ENCODE measurements at regions not wholly inside any gene's neighbourhood (a gene's known extent, or its start where the extent isn't known, plus 50 kb on each side); places are given as distances from the start of the nearest gene placed in this dataset.
A peak's percentile ranks its signal among the peaks of the same experiment; 100 is the strongest.

DNA sequence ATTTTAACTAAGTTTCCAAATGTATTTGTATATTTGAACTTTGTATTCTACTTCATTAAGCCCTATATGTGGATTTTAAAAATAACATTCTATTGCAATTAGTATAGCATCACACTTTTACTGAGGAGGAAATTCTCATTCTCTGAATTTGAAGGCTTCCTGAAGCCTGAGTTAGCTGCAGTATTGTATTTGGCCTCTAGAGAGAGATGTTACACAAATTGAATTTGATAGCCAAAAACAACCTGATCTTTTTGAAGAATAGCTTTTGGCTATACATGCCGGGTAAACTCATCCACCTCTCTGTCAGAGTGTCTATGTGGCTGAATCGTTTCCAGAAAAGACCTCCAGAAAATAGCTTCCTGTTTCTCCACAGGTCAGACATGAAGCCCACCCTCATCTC lies 316.5 kb upstream of the OR4E1 start:
- Histone ChIP-seq H3K36me3 (replicated peaks in 1 of 2; ENCODE audit: control insufficient read depth in 1 of 2, insufficient read depth in 2 of 2, low read length in 2 of 2) (no peaks in the 10 kb centered on the region), H2AFZ (ENCODE audit: low read length) (no peak overlapping the region), H3K4me3 (replicated peaks in 1 of 3; ENCODE audit: insufficient read depth in 1 of 3, low read depth in 2 of 3, low read length in 3 of 3) (no peak overlapping the region), H4K20me1 (ENCODE audit: insufficient read depth, low read length) (no peaks in the 10 kb centered on the region), H3K4me2 (ENCODE audit: low read depth, low read length) (no peak overlapping the region), H3K79me2 (ENCODE audit: insufficient read depth, low read length) (no peaks in the 10 kb centered on the region), H3K9ac (ENCODE audit: insufficient read depth, low read depth, low read length) (no peak overlapping the region), H3K4me1 (ENCODE audit: insufficient read depth, low read length) (no peaks in the 10 kb centered on the region), H3K27ac (ENCODE audit: extremely low read length, insufficient read depth, low read length) (no peak overlapping the region), H3K9me3 (ENCODE audit: low read length) (no peaks in the 10 kb centered on the region), H3K27me3 (ENCODE audit: control insufficient read depth in 1 of 2, insufficient read depth in 2 of 2, low read length in 2 of 2) (no peaks in the 10 kb centered on the region)
- DNase-seq (ENCODE audit: low spot score) (no peak), FAIRE-seq (peak; percentile 47), ATAC-seq (peak; percentile 75)
- POLR2A ChIA-PET, result no interaction called here
- TF ChIP-seq POLR2G (IDR thresholded peaks at IDR 0.05; ENCODE audit: low read depth, low read length), result no peak
- TF ChIP-seq, protein P1, sequence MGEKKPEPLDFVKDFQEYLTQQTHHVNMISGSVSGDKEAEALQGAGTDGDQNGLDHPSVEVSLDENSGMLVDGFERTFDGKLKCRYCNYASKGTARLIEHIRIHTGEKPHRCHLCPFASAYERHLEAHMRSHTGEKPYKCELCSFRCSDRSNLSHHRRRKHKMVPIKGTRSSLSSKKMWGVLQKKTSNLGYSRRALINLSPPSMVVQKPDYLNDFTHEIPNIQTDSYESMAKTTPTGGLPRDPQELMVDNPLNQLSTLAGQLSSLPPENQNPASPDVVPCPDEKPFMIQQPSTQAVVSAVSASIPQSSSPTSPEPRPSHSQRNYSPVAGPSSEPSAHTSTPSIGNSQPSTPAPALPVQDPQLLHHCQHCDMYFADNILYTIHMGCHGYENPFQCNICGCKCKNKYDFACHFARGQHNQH (CRISPR knock-in tag; IDR thresholded peaks at IDR 0.05), result no peak
- no peak for TF ChIP-seq RELA (CRISPR knock-in tag; IDR thresholded peaks at IDR 0.05)
- TF ChIP-seq, protein P2, sequence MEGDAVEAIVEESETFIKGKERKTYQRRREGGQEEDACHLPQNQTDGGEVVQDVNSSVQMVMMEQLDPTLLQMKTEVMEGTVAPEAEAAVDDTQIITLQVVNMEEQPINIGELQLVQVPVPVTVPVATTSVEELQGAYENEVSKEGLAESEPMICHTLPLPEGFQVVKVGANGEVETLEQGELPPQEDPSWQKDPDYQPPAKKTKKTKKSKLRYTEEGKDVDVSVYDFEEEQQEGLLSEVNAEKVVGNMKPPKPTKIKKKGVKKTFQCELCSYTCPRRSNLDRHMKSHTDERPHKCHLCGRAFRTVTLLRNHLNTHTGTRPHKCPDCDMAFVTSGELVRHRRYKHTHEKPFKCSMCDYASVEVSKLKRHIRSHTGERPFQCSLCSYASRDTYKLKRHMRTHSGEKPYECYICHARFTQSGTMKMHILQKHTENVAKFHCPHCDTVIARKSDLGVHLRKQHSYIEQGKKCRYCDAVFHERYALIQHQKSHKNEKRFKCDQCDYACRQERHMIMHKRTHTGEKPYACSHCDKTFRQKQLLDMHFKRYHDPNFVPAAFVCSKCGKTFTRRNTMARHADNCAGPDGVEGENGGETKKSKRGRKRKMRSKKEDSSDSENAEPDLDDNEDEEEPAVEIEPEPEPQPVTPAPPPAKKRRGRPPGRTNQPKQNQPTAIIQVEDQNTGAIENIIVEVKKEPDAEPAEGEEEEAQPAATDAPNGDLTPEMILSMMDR (CRISPR knock-in tag; IDR thresholded peaks at IDR 0.05), result peak; percentile 20; the same call in 1 of the 2 replicates
- no peak for TF ChIP-seq EP300 (IDR thresholded peaks at IDR 0.05; ENCODE audit: low read depth in 2 of 2, low read length in 2 of 2)
- TF ChIP-seq EP300 (CRISPR knock-in tag; IDR thresholded peaks at IDR 0.05; ENCODE audit: borderline replicate concordance), result no peak
- 0% methylated on average over 2 of the region's 2 CpGs for WGBS (ENCODE audit: low lambda C conversion rate)
- in situ Hi-C loops (cut with HindIII; ENCODE audit: extremely low pct_ligation_motif_present, low pct_unique_long_range_greater_than_20kb) (no loop called here), intact Hi-C loops (cut with micrococcal nuclease; ENCODE audit: unreplicated experiment) (no loop called here)
- CTCF ChIA-PET (ENCODE audit: low intra/inter-chr PET ratio, low total read pairs), result no interaction called here
- no TSS peak for BruUV-seq (replicated peaks)

GRCh38 chr14:21989090-21989489 lies 315.5 kb upstream of the OR4E1 start:
- POLR2A ChIA-PET, result no interaction called here
- Histone ChIP-seq H2AFZ (ENCODE audit: low read length) (no peak overlapping the region), H3K9me3 (ENCODE audit: low read length) (no peaks in the 10 kb centered on the region), H4K20me1 (ENCODE audit: insufficient read depth, low read length) (no peaks in the 10 kb centered on the region), H3K4me3 (replicated peaks in 1 of 3; ENCODE audit: insufficient read depth in 1 of 3, low read depth in 2 of 3, low read length in 3 of 3) (no peak overlapping the region), H3K27me3 (ENCODE audit: control insufficient read depth in 1 of 2, insufficient read depth in 2 of 2, low read length in 2 of 2) (no peaks in the 10 kb centered on the region), H3K36me3 (replicated peaks in 1 of 2; ENCODE audit: control insufficient read depth in 1 of 2, insufficient read depth in 2 of 2, low read length in 2 of 2) (no peaks in the 10 kb centered on the region), H3K79me2 (ENCODE audit: insufficient read depth, low read length) (no peaks in the 10 kb centered on the region), H3K27ac (ENCODE audit: extremely low read length, insufficient read depth, low read length) (no peak overlapping the region), H3K4me1 (ENCODE audit: insufficient read depth, low read length) (no peaks in the 10 kb centered on the region), H3K9ac (ENCODE audit: insufficient read depth, low read depth, low read length) (no peak overlapping the region), H3K4me2 (ENCODE audit: low read depth, low read length) (no peak overlapping the region)
- no peak for ATAC-seq
- CTCF ChIA-PET (ENCODE audit: low intra/inter-chr PET ratio, low total read pairs), result no interaction called here
- in situ Hi-C loops (cut with HindIII; ENCODE audit: extremely low pct_ligation_motif_present, low pct_unique_long_range_greater_than_20kb) (no loop called here), intact Hi-C loops (cut with micrococcal nuclease; ENCODE audit: unreplicated experiment) (no loop called here)
- no peak for DNase-seq (ENCODE audit: low spot score)
- no TSS peak for BruUV-seq (replicated peaks)
- WGBS (ENCODE audit: low lambda C conversion rate), result 38% methylated on average over 7 of the region's 7 CpGs
- no peak for FAIRE-seq
- no peak for TF ChIP-seq ZNF670 (CRISPR knock-in tag; IDR thresholded peaks at IDR 0.05; ENCODE audit: borderline replicate concordance)
- no peak for TF ChIP-seq GLI4 (CRISPR knock-in tag; IDR thresholded peaks at IDR 0.05; ENCODE audit: borderline replicate concordance)
- no peak for TF ChIP-seq ZNF329 (CRISPR knock-in tag; IDR thresholded peaks at IDR 0.05; ENCODE audit: low read depth)
- TF ChIP-seq MAFK (conservative IDR thresholded peaks at IDR 0.05 in 1 of 2, IDR thresholded peaks at IDR 0.05 in 1 of 2; ENCODE audit: low read length in 2 of 2), result peak; percentile 59 to 86; a peak in 3 of 4 replicates
- TF ChIP-seq RNF219 (CRISPR knock-in tag; IDR thresholded peaks at IDR 0.05), result no peak
- TF ChIP-seq ATF7 (IDR thresholded peaks at IDR 0.05), result peak; percentile 11; the same call in 1 of the 2 replicates
- TF ChIP-seq ATF7 (CRISPR knock-in tag; IDR thresholded peaks at IDR 0.05), result no peak
- no peak for TF ChIP-seq SKI (IDR thresholded peaks at IDR 0.05; ENCODE audit: partially characterized antibody)
- TF ChIP-seq YEATS2 (CRISPR knock-in tag; IDR thresholded peaks at IDR 0.05; ENCODE audit: borderline replicate concordance), result no peak

Data from HepG2 (cell line).